ENCODE measurements at regions not wholly inside any gene's neighbourhood (a gene's known extent, or its start where the extent isn't known, plus 50 kb on each side); places are given as distances from the start of the nearest gene placed in this dataset.

- H3K27me3 Mint-ChIP-seq (ENCODE audit: low read depth), result peaks cover 3% of the 10 kb centered on the region
- no peak for DNase-seq (ENCODE audit: low spot score in 2 of 2, unreplicated experiment in 2 of 2)
- no peak overlapping the region for H3K27ac Mint-ChIP-seq
- TF ChIP-seq CTCF (IDR thresholded peaks at IDR 0.05; ENCODE audit: unreplicated experiment), result no peak
- no peak overlapping the region for H3K4me3 Mint-ChIP-seq
- no peaks in the 10 kb centered on the region for H3K36me3 Mint-ChIP-seq
- H3K4me1 Mint-ChIP-seq, result peaks cover 22% of the 10 kb centered on the region
- H3K9me3 Mint-ChIP-seq, result no peaks in the 10 kb centered on the region
These were observed 832.7 kb upstream of the ZNF608 start for GRCh38 chr5:125579182-125579581.

- TF ChIP-seq CTCF (IDR thresholded peaks at IDR 0.05; ENCODE audit: unreplicated experiment), result no peak
- Mint-ChIP-seq H3K36me3 (no peaks in the 10 kb centered on the region), H3K4me3 (no peak overlapping the region), H3K27me3 (ENCODE audit: low read depth) (peaks cover 4% of the 10 kb centered on the region), H3K9me3 (no peaks in the 10 kb centered on the region), H3K4me1 (peaks cover 11% of the 10 kb centered on the region), H3K27ac (no peak overlapping the region)
- no peak for DNase-seq (ENCODE audit: low spot score in 2 of 2, unreplicated experiment in 2 of 2)
These were observed 834.9 kb upstream of the ZNF608 start for GRCh38 chr5:125581311-125581710.

- no peak overlapping the region for H3K4me3 Mint-ChIP-seq
These were observed 835.9 kb upstream of the ZNF608 start for GRCh38 chr5:125582352-125582751.

GRCh38 chr5:125583321-125584139, 837.1 kb upstream of the ZNF608 start:
- Mint-ChIP-seq H3K9me3 (no peaks in the 10 kb centered on the region), H3K27ac (no peak overlapping the region), H3K36me3 (no peaks in the 10 kb centered on the region), H3K27me3 (ENCODE audit: low read depth) (peaks cover 1% of the 10 kb centered on the region), H3K4me3 (no peak overlapping the region), H3K4me1 (peaks cover 5% of the 10 kb centered on the region)
- no peak for DNase-seq (ENCODE audit: low spot score in 2 of 2, unreplicated experiment in 2 of 2)
- no peak for TF ChIP-seq CTCF (IDR thresholded peaks at IDR 0.05; ENCODE audit: unreplicated experiment)

More at GRCh38 chr5:125582352-125582751, 835.9 kb upstream of the ZNF608 start:
- no peak for TF ChIP-seq CTCF (IDR thresholded peaks at IDR 0.05; ENCODE audit: unreplicated experiment)
- peaks cover 1% of the 10 kb centered on the region for H3K27me3 Mint-ChIP-seq (ENCODE audit: low read depth)
- no peak for DNase-seq (ENCODE audit: low spot score in 2 of 2, unreplicated experiment in 2 of 2)
- no peak overlapping the region for H3K27ac Mint-ChIP-seq
- H3K36me3 Mint-ChIP-seq, result no peaks in the 10 kb centered on the region
- peaks cover 5% of the 10 kb centered on the region for H3K4me1 Mint-ChIP-seq
- no peaks in the 10 kb centered on the region for H3K9me3 Mint-ChIP-seq

GRCh38 chr5:125584140-125584520, 837.7 kb upstream of the ZNF608 start:
- H3K27ac Mint-ChIP-seq, result no peak overlapping the region
- no peaks in the 10 kb centered on the region for H3K36me3 Mint-ChIP-seq
- peaks cover 5% of the 10 kb centered on the region for H3K4me1 Mint-ChIP-seq
- peaks cover 1% of the 10 kb centered on the region for H3K27me3 Mint-ChIP-seq (ENCODE audit: low read depth)
- H3K4me3 Mint-ChIP-seq, result no peak overlapping the region
- H3K9me3 Mint-ChIP-seq, result peaks cover 5% of the 10 kb centered on the region
- no peak for DNase-seq (ENCODE audit: low spot score in 2 of 2, unreplicated experiment in 2 of 2)
- TF ChIP-seq CTCF (IDR thresholded peaks at IDR 0.05; ENCODE audit: unreplicated experiment), result no peak
